Erythroblast (primary cell): ENCODE measurements at regions not wholly inside any gene's neighbourhood (a gene's known extent, or its start where the extent isn't known, plus 50 kb on each side); places are given as distances from the start of the nearest gene placed in this dataset.

ENCODE experiments used
- DNase-seq, 2 experiments: peaks; one replicate each; lab custom pipeline; 2025; lab: John Stamatoyannopoulos, UW
- GATA1 ChIP-seq: IDR thresholded peaks from 2 replicates; pipeline ENCODE4 v1.6.1; 2011; ENCODE audit warnings: low read depth, mild to moderate bottlenecking, control low read depth, low read length, moderate library complexity
- POLR2A ChIP-seq: IDR thresholded peaks from 2 replicates; pipeline ENCODE4 v1.6.1; 2011; ENCODE audit warnings: mild to moderate bottlenecking, low read length

DNA sequence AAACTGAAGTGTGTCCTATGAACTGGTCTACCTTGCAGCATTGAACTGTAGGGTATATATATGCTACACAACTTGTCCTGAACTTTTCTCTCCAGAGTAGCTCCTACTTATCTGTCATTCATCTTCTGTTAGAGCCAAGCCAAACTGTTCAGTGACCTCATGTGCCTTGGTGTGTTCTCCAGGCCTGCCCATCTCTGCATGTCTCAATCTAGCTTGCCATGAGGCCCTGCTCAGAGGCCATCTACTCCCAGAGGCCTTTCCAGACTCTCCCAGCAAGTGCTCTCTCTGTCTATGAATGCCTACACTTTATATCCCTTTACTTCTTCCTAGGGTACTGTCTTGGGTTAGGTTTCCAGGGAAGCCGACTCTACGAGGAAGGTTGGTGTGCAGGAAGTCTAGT is 99.8 kb upstream of the MTPN start:
- TF ChIP-seq POLR2A (no peak), GATA1 (no peak)

DNA sequence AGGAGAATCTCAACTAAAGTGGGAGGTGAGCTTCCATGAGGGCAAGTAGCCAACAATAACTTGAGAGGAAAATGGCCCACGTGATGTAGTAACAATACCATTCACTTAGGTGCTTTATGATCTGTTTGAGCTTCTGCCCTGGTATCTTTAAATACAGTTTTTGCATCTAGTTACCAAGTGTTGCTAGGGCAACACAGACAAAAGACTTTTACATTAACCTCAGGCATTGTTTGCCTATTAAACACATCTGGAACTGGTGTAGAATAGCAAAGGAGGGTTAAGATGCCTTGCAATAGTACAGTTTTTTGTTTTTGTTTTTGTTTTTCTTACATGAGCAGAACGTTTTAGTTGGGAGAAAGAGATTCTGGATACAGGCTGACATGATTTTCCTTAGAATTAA is 97.7 kb upstream of the MTPN start:
- no peak for DNase-seq
- TF ChIP-seq POLR2A (no peak), GATA1 (no peak)

More for the DNA sequence above, 99.8 kb upstream of the MTPN start:
- DNase-seq: no peak

GRCh38 chr7:136072447-136072846 is 95.3 kb upstream of the MTPN start:
- no peak for TF ChIP-seq GATA1
- no peak for TF ChIP-seq POLR2A
- no peak for DNase-seq

- TF ChIP-seq GATA1 (no peak), POLR2A (no peak)
- no peak for DNase-seq
Measured at GRCh38 chr7:136070736-136071505, 93.8 kb upstream of the MTPN start.

GRCh38 chr7:136069840-136070529 is 92.8 kb upstream of the MTPN start:
- TF ChIP-seq GATA1 (no peak), POLR2A (no peak)
- DNase-seq: no peak

DNA sequence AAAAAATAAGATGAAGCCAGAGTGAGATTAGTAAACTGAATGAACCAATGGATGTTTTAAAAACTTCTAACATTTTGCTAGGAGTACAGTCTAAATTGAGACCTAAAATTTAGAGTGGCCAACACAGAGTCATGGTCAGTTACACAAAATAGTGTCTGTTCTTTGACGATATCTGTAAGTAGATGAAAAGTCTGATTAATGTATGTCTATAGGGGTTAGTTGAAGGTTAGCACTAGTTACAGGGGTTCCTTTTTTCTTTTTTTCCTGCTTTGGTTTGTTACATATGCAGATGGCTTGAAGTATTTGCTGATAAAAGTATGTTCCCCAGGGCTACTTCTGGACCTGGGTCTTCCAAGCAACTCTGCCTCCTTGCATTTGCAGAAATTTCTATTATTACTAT is 90.1 kb upstream of the MTPN start:
- TF ChIP-seq GATA1 (no peak), POLR2A (no peak)
- DNase-seq: no peak

GRCh38 chr7:136066304-136067143 is 89.4 kb upstream of the MTPN start:
- TF ChIP-seq GATA1 (no peak), POLR2A (no peak)
- DNase-seq: no peak

- TF ChIP-seq GATA1: no peak
- TF ChIP-seq POLR2A: no peak
- no peak for DNase-seq
Measured at GRCh38 chr7:136064627-136065237, 87.6 kb upstream of the MTPN start.

DNA sequence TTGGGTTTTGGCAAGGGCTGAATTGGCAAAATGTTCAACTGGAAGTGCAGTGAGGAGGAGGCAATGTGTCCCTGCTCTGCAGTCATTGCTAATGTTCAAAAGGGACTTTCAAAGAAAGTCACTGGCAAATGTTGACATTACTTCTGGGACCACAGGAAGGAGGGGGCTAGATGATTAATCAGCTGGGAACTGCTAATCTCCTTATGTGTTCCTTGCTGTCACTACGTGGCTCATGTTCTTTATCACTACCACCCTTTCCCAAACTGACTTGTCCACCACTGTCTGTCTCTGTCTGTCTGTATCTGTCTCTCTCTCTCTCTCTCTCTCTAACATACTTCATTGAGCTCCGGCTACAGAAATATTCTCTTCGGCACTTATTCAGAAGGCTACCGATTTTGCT is 86.9 kb upstream of the MTPN start:
- no peak for TF ChIP-seq POLR2A
- no peak for TF ChIP-seq GATA1
- DNase-seq: no peak

DNA sequence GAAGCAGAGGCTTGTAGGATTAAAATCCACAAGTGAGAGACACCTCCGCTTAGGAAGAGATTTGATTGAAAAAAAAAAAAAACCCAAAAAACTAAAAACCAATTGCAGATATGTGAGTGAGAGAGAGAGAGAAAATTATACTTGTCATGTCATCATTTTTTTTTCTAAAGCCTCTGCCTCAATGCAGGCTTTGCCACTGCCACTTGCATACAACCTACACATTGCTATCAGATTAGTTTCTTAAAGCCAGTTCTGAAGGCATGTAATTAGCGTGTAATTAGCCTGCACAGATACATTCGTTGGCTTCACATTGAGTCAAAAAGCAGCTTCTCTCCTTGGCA is 86.1 kb upstream of the MTPN start:
- no peak for DNase-seq
- TF ChIP-seq GATA1 (no peak), POLR2A (no peak)

DNA sequence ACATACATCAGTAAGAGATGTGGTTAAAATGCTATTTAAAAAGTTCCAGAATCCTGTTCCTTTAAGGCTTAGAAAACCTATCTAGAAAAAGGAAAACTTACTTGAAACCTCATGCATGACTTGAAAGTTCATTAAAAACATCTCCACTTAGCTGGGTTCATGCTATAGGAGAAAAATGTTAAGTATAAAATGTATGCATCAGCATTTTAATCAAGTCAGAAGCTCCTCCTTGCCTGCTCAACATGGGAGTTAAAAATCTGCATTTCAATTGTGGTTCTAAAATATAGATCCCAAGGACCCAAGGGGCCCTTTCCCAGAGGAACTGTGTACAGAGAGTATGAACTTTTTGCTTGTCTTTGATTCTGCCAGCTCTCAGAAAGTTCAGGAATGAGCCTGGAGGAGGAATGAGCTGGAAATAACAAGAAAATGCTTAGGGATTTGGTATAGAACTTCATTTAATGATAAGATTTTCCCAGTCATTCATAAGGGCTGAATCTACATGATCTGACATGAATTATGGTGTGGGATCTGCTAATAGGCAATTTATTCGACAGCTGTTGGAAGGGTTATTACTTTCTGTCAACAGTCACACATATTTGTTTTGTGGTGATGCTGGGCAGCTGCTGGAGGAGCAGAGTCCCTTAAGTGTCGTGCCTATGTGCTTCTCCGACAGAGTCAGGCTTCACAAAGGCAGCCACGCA is 85.6 kb upstream of the MTPN start:
- TF ChIP-seq GATA1 (no peak), POLR2A (no peak)
- DNase-seq: no peak

DNA sequence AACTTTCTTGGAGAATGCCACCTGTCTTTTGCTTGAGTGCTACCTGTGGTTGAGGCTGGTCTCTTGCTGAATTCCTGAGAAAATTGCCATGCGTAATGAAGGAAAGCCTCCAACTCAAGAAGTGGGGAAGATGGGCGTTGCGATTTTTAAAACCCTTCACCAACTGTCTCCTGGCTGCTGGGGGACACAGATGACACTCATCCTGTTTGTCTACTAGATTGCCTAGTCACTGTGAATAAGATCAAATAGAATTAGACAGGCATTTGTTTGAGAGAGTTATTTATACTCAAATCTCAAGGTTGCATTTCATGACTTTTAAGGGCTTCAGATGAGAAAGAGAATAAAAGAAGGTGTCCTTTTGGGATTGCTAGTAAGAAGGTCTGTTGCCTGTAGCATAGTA is 84.3 kb upstream of the MTPN start:
- no peak for DNase-seq
- no peak for TF ChIP-seq POLR2A

- DNase-seq: no peak
- TF ChIP-seq GATA1 (no peak), POLR2A (no peak)
Measured at GRCh38 chr7:136058546-136058945, 81.4 kb upstream of the MTPN start.

DNA sequence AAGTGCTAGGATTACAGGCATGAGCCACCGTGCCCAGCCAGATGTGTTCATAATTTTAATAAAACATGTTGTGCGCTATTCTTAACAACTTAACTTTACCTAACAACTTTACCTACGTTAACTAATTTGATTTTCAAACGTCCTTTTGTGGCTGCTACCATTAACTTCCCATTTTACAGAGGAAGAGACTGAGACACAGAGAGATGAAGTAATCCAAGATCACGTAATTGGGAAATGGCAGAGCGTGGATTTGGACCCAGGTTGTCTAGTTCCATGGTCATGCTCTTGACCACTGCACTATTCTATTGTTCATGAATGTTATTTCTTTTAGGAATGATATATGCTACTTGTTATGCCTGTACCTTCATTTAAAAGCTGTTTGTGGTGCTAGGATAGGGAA is 80.3 kb upstream of the MTPN start:
- no peak for TF ChIP-seq POLR2A
- no peak for TF ChIP-seq GATA1
- no peak for DNase-seq
